Prostate gland (tissue), 2 donors: ENCODE measurements at regions not wholly inside any gene's neighbourhood (a gene's known extent, or its start where the extent isn't known, plus 50 kb on each side); places are given as distances from the start of the nearest gene placed in this dataset.

Source experiments
- CTCF ChIP-seq, 4 experiments: fragments of 200-600 bp in 2 of 4; fragments of 450-650 bp in 2 of 4; sonication (generic) in 2 of 4; IDR thresholded peaks; 1 replicate in 3 of 4; 2 replicates in 1 of 4; pipeline ENCODE4 v1.5.1; 2016 to 2019; ENCODE audit warnings: antibody characterized with exemption in 4 of 4, mild to moderate bottlenecking in 2 of 4, moderate library complexity in 2 of 4
- POLR2A ChIP-seq: fragments of 450-650 bp; IDR thresholded peaks from one replicate; pipeline ENCODE4 v1.6.1; 2016; ENCODE audit warnings: antibody characterized with exemption, mild to moderate bottlenecking
- POLR2AphosphoS5 ChIP-seq: sonication (generic); formaldehyde crosslinking; IDR thresholded peaks from one replicate; pipeline ENCODE4 v1.6.1; 2017; ENCODE audit warnings: antibody characterized with exemption

- TF ChIP-seq CTCF (IDR thresholded peaks at IDR 0.05) (no peak), POLR2AphosphoS5 (no peak), POLR2A (no peak)
Observed at GRCh38 chr13:33996636-33997035, 178.7 kb downstream of the RFC3 start.
